Lung (tissue), 11 donors: ENCODE measurements at regions not wholly inside any gene's neighbourhood (a gene's known extent, or its start where the extent isn't known, plus 50 kb on each side); places are given as distances from the start of the nearest gene placed in this dataset.

Experiments
- ATAC-seq: fragments of 200-7000 bp; cut with Tn5 transposase; one replicate; pipeline ENCODE4 v1.9.1; 2020; ENCODE audit warnings: moderate number of reproducible peaks; ENCODE audit not compliant: insufficient read depth, low FRiP score
- DNase-seq, 3 donors: peaks; one replicate each; pipeline ENCODE4 v3.0.0-alpha.2; 2013 to 2017
- H3K27ac ChIP-seq, 2 donors: one replicate each; pipeline ENCODE4 v1.5.1; 2013; ENCODE audit warnings: mild to moderate bottlenecking in 2 of 2, moderate library complexity in 2 of 2, control low read depth in 1 of 2, inconsistent platforms in 1 of 2, low read depth in 1 of 2, low read length in 1 of 2
- H3K27me3 ChIP-seq, 3 donors: one replicate each; pipeline ENCODE4 v1.5.1; 2013; ENCODE audit warnings: low read length in 2 of 3; ENCODE audit not compliant: control insufficient read depth in 3 of 3, insufficient read depth in 3 of 3
- H3K36me3 ChIP-seq, 4 donors: one replicate each; pipeline ENCODE4 v1.5.1; 2013; ENCODE audit warnings: low read length in 4 of 4, mild to moderate bottlenecking in 1 of 4, moderate library complexity in 1 of 4; ENCODE audit not compliant: control insufficient read depth in 4 of 4, insufficient read depth in 4 of 4
- H3K4me1 ChIP-seq, 5 donors: one replicate each; pipeline ENCODE4 v1.5.1; 2013; ENCODE audit warnings: low read length in 5 of 5, mild to moderate bottlenecking in 2 of 5, moderate library complexity in 1 of 5; ENCODE audit not compliant: control insufficient read depth in 5 of 5, insufficient read depth in 5 of 5
- H3K4me3 ChIP-seq: one replicate; pipeline ENCODE4 v1.5.1; 2013; ENCODE audit warnings: mild to moderate bottlenecking, control low read depth, moderate library complexity
- H3K9ac ChIP-seq, 2 donors: one replicate each; pipeline ENCODE4 v1.5.1; 2013; ENCODE audit warnings: low read length in 2 of 2, control low read depth in 1 of 2; ENCODE audit not compliant: insufficient read depth in 1 of 2
- H3K9me3 ChIP-seq, 4 donors: one replicate each; pipeline ENCODE4 v1.5.1; 2013; ENCODE audit warnings: low read length in 3 of 4, mild to moderate bottlenecking in 1 of 4, moderate library complexity in 1 of 4; ENCODE audit not compliant: control insufficient read depth in 4 of 4, insufficient read depth in 3 of 4
- CTCF ChIP-seq: IDR thresholded peaks from 2 replicates; pipeline ENCODE4 v1.5.1; 2012; ENCODE audit warnings: mild to moderate bottlenecking; ENCODE audit errors: control extremely low read depth, extremely low read depth
- WGBS, 2 donors: extraction: QIAGEN DNeasy Blood & Tissue Kit; methylation state at CpG; one replicate each; pipeline ENCODE4 v1.1.7; 2013; 5-methylcytosine and 5-hydroxymethylcytosine counted together
- donor health status: control.
- donor health status: control.
- donor health status: Bipolar disorder and iron deficiency.
- donor health status: healthy.
- donor health status: DM: yes; HTN: yes; CAD: no.

GRCh38 chr7:23918286-23918685 lies 208.3 kb downstream of the STK31 start:
- H3K27me3 ChIP-seq = no peaks in the 10 kb centered on the region
- no peaks in the 10 kb centered on the region for H3K36me3 ChIP-seq

GRCh38 chr7:23918856-23919255 lies 208.8 kb downstream of the STK31 start:
- H3K4me1 ChIP-seq = no peaks in the 10 kb centered on the region
- H3K9ac ChIP-seq = no peak overlapping the region
- no peak overlapping the region for H3K4me3 ChIP-seq
- peaks cover 0 to 3% (median 0%) of the 10 kb centered on the region in 4 donors for H3K9me3 ChIP-seq
- H3K27ac ChIP-seq = no peak overlapping the region
- DNase-seq (no peak), ATAC-seq (no peak)
- H3K27me3 ChIP-seq = no peaks in the 10 kb centered on the region
- no peaks in the 10 kb centered on the region for H3K36me3 ChIP-seq
- no peak for TF ChIP-seq CTCF

More at GRCh38 chr7:23918286-23918685, 208.3 kb downstream of the STK31 start:
- H3K4me1 ChIP-seq = no peaks in the 10 kb centered on the region
- no peak overlapping the region for H3K9ac ChIP-seq
- ATAC-seq (no peak), DNase-seq (no peak)
- no peak for TF ChIP-seq CTCF
- H3K27ac ChIP-seq = no peak overlapping the region
- H3K9me3 ChIP-seq = peaks cover 0 to 3% (median under 1%) of the 10 kb centered on the region in 4 donors
- no peak overlapping the region for H3K4me3 ChIP-seq

DNA sequence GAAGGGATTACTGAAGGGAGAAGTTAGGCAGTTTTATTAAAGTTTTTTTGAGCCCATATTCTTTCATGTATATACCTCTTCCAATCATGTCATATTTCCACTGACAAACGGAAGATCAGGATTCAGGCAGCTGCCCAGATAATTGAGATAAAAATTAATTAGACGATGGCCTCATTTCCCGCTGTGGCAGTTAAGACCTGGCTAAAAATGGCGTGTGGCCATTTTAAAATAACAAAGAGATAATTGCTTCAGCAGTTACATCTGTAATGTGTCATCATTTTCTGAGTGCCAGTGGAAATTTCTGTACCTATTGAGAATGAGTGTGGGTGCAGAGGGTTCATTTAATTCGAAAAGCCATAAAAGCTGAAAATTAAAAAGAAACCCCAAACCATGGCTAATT lies 215.1 kb downstream of the STK31 start:
- Histone ChIP-seq H3K4me3 (no peak overlapping the region), H3K36me3 (no peaks in the 10 kb centered on the region), H3K9me3 (peaks cover 0 to 3% (median under 1%) of the 10 kb centered on the region in 4 donors), H3K9ac (no peak overlapping the region), H3K27ac (no peak overlapping the region), H3K27me3 (no peaks in the 10 kb centered on the region), H3K4me1 (peaks cover 0 to 2% (median 0%) of the 10 kb centered on the region in 5 donors)
- 80 to 89% methylated on average over 5 of the region's 5 CpGs for WGBS, 2 donors
- no peak for ATAC-seq
- no peak for DNase-seq
- no peak for TF ChIP-seq CTCF

- WGBS, 2 donors = 92 to 95% methylated on average over 5 of the region's 5 CpGs
- no peak for ATAC-seq
- H3K27me3 ChIP-seq = no peaks in the 10 kb centered on the region
- no peak overlapping the region for H3K4me3 ChIP-seq
- TF ChIP-seq CTCF = no peak
- peaks cover 0 to 3% (median 0%) of the 10 kb centered on the region in 4 donors for H3K9me3 ChIP-seq
- no peak overlapping the region for H3K9ac ChIP-seq
- no peak for DNase-seq
- no peak overlapping the region for H3K27ac ChIP-seq
- H3K36me3 ChIP-seq = no peaks in the 10 kb centered on the region
- H3K4me1 ChIP-seq = peaks cover 0 to 2% (median 0%) of the 10 kb centered on the region in 5 donors
These were observed 217.8 kb downstream of the STK31 start for GRCh38 chr7:23927709-23928417.
